Activated T-cell treated with anti-CD3 and anti-CD28 coated beads for 4 hours (primary cell): ENCODE measurements at regions not wholly inside any gene's neighbourhood (a gene's known extent, or its start where the extent isn't known, plus 50 kb on each side); places are given as distances from the start of the nearest gene placed in this dataset.
"Not testable (repeated sequence)": the region's sequence is repeated elsewhere in the genome, so short reads cannot be mapped to it uniquely, and the experiment has no call there.

Experiments used
- DNase-seq: peaks from one replicate; pipeline ENCODE4 v3.0.0-alpha.2; 2020

DNA sequence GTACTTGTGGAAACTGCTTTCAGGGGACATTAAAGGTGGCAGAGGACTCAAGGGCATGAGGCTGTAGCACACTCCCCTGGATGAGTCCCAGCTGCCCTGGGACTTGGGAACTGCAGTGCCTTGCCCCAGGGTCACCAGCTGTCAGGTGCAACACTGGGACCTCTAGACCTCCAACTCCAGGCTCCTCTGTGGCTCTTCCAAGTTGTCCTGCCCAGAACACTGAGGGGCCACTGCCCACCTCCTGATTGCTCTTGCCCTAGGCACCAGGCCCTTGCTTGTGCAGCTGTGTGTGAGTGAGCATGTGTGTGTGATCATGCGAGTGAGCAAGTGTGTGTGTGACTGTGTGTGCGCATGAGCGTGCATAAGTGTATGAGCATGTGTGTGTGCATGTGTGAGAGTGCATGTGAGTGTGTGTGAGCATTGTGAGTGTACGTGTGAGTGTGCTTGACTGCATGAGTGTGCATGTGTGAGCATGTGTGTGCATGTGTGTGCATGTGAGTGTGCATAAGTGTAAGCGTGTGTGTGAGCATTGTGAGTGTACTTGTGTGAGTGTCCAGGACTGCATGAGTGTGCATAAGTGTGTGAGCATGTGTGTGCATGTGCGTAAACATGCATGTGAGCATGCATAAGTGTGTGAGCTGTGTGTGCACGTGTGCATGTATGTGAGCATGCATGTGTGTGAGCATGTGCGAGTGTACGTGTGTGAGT, 301.5 kb downstream of the NDUFA10 start:
- no peak for DNase-seq

DNA sequence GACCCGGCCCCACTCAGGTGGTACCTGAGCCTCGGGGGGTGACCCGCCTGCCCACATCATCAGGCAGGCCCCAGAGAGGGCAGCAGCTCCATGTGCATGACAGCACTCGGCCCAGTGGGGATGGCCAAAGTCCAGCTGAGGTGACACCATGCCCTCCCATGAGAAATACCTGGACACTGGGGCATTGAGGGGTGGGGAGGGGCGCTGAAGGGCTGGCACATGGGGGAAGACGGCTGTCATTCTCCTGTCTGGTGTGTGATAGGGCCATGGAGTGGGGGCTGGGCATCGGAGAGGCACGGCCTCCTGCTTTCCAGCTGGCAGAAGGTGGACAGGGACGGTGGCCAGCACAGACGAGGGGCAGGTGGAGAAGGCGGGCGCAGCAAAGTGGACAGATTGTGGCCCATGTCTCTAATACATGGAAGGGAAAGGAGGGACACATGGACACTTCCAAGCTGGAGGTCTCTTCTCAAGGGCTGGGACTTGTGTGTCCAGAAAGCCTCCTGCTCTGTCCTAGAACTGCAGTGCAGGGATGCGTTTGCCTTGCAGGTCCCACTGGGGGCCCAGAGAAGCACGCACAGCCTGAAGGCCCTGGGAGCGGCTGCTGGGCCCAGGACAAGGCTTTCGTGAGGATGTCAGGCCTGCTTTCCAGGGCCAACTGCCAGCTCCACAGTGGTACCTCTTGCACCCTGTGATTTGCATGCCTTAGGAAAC, 302.2 kb downstream of the NDUFA10 start:
- DNase-seq = no peak

DNA sequence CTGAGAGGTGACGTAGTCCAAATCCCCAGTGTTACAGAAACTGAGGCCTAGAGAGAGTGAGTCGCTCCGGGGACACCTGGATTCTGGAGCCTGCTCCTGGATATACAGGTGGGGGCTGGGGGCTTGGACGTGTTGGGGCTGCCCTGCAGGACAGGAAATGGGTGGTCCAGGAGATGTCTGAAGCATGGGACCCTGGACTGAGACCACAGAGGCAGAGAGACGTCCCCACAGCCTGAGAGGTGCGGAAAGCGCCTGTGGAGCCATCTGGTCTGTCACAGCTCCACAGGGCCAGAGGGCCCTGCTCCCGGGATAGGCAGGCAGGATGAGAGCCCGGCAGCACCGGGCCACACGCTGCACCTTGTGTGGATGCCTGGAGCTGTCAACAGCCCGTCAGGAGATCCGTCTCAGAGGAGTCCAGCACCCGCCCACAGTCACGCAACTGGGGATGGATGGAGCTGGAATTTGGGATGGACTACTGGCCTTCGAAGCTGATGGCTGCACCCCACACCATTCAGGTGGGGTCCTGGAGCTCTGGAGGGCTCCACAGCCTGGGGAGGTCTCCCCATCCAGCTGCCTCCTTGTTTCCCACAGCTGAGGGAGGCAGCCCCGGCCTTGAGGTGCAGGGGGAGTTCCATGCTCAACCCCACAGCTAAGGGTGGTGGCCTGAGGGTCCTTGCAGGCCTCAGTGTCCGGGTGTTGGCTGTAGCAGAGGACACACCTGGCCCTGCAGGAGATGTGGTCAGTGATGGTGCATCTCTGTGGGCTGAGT, 303.0 kb downstream of the NDUFA10 start:
- no peak for DNase-seq

DNA sequence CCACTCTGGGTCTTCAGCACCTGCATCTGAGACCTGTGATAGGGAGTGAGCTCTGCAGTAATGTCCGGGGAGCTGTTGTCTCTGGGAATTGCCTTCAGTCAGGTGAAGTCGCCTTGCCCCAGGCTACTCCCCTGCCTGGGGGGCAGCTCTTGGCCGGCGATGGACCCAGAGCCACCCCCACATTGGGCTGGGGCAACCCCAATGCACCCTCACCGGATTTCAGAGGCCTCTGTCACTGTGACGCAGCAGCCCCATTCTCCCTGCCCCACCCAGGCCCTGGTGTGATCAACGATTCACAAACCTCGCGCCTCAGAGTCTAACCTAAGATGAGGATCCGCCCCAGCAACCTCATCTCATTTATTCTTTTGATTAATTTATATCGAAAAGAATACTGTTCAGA, 303.6 kb downstream of the NDUFA10 start:
- DNase-seq = no peak

DNA sequence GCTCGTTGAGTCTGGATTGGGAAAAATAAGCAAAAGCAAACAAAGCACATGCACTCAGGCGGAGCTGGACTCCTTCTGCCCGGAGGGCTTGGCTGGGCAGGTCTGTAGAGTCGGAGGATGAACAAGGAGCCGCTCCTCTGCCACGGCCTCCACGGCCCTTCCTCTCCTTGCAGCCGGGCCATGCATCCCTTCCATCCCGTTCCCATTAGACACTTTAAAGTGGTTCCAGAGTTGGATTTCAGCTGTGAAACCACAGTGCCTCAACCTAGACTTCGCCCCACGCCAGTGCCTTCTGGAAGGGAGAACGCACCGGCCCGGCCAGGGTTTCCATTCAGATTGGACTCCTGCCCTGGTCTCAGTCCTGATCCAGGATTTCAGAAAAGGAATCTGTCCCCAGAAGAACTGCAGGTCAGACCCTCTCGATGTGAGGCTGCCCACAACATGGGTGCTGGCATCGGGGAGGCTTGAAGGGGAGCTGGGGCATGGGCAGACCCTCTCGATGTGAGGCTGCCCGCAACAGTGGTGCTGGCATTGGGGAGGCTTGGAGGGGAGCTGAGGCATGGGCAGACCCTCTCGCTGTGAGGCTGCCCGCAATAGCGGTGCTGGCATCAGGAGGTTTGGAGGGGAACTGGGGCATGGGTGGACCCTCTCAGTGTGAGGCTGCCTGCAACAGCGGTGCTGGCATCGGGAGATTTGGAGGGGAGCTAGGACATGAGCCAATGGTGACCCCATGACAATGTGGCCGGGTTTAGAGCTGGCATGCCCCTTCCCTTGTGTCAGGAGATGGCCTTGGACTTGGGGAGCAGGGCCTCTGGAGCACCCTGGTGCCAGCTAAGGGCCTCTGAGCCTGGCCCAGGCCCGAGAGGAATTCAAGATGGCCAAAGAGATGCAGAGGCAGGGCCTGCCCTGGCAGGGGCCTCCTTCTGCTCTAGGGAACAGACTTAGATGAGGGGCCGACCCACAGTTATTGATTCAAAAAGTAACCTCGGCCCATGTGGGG, 304.5 kb downstream of the NDUFA10 start:
- DNase-seq = no peak

DNA sequence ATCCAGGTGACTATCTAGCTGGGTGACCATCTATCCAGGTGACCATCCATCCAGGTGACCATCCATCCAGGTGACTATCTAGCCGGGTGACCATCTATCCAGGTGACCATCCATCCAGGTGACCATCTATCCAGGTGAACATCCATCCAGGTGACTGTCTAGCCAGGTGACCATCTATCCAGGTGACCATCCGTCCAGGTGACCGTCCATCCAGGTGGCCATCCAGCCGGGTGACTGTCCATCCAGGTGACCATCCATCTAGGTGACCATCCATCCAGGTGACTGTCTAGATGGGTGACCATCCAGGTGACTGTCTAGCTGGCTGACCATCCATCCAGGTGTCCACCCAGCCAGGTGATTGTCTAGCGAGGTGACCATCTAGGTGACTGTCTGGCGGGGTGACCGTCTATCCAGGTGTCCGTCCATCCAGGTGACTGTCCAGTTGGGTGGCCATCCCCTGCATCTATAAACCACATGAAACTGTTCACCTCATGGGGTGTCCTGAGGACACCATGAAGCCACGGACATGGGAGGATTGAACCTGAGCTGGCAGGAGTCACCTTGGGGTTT, 305.3 kb downstream of the NDUFA10 start:
- DNase-seq = no peak

DNA sequence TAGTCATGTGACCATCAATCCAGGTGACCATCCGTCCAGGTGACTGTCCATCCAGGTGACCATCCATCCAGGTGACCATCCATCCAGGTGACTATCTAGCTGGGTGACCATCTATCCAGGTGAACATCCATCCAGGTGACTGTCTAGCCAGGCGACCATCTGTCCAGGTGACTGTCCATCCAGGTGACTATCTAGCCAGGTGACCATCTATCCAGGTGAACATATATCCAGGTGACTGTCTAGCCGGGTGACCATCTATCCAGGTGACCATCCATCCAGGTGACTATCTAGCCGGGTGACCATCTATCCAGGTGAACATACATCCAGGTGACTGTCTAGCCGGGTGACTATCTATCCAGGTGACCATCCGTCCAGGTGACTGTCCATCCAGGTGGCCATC, 306.2 kb downstream of the NDUFA10 start:
- DNase-seq = not testable (repeated sequence)

DNA sequence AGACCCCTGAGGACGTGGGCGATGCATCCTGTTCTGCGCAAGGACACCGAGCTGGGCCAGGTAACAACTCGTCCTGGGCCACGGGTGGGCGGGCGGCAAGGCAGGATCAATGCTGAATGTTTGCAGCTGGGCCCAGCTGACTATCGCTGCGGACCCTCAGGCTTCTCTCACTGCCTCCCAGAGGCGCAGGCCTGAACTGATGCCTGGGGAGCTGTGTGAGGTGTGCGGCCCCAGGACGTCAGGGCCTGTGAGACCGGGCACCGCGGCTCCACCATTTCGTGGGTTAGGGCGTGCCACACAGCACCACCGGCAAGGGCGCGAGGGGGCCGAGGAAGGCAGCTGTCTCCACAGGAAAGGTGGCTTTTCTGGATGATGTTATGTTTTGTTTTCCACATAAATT, 307.4 kb downstream of the NDUFA10 start:
- no peak for DNase-seq

DNA sequence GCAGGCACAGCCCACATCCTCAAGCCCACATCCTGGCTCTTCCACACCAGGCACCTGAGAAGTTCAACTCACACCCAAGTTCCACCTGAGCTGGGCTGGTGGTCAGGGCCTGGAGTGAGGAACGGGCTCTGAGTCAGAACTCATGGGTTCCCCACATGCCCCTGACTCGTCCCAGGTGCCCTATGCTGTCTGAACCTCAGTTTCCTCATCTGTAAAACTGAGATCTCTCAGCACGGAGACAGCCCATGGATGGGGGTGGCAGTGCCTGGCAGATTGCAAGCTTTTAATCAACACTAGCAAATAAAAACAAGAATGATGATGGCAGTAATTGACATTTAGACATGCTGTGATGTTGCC, 307.8 kb downstream of the NDUFA10 start:
- DNase-seq = no peak

DNA sequence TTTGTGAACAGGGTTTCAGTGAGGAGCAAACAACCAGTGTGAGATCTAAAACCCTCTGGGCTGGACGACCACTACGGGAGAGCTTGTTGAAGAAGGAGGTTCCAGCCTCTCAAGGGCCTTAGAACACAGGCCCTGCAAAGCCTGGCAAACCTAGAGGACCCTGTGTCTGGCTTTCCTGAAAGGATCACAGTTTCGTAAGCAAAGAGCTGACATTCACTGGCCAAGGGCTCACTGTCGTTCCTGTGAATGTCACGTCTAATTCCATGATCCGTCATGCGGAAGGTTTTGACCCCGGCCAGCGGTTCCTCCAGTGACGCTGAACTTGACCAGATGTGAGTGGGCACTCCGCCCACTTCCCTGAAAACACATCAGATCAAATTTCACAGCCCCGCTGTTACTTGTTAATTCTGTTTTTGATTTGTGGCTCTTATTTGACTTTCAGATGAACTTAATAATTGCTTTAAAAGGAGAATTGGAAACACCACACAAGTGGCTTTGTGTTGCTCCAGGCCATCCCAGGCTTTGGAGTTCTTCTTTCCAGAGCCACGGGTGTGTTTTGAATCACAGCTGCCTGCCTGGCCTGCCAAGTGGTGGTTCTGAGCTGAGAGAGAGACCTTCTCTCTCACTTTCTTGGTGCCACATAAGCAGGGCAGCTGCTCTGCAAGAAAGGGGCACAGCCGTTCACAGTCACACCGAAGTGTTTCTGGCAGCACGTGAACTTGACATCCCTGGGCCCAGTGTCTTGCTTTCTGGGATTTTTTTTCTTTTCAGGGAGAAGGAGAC, 308.4 kb downstream of the NDUFA10 start:
- DNase-seq = no peak

DNA sequence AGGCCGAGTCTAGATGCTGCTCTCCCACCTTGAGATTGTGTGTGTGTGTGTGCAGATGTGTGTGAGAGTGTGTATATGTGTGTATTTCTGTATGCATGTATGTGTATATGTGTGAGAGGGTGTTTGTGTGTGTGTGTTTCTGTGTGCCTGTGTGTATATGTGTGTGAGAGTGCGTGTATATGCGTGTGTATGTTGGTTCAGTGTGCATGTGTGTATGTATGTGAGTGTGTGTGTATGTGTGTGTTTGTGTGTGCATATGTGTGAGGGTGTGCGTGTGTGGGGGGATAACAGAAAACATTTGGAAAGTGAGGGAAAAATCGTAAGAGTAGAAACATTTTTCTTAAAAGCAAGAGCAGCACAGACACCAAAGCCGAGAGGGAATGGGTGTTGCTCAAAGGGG, 309.1 kb downstream of the NDUFA10 start:
- DNase-seq = no peak

DNA sequence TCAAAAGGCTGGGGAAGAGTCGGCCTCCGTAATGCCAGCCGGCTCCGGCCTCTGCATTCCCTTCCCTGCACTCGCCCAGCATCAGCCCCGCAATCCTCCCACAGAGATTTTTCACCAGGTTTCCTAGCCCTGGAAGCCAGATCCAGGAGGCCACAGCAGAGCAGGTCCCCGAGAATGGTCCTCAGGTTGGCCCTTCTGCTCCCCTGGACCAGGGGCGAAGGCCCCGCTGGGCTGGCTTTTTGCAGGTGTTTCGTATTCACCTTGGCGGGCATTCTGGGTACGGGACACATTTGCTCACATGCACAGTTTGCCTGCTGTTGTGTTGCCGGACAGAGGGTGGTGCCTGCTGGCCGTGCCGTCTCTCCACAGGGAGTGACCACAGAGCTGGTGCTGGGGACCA, 309.5 kb downstream of the NDUFA10 start:
- DNase-seq = no peak

DNA sequence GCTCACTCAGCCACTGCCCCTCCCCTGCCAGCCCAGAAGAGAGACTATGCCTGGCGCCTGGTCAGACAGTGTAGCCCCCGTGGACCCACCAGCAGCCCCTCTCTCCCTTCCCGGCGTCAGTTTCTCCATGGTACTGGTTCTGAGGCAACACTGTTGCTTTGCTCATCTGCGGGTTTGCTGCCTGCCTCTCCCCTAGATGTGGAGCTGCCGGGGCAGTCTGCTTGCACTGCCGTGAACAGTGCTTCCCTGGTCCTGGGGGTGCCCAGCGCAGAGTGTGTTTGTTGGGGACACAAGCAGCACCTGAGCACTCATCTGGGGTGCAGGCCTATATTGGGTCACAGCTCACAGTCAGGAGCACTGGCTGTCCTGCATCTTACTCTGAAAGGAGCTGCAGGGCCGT, 309.9 kb downstream of the NDUFA10 start:
- DNase-seq = no peak

DNA sequence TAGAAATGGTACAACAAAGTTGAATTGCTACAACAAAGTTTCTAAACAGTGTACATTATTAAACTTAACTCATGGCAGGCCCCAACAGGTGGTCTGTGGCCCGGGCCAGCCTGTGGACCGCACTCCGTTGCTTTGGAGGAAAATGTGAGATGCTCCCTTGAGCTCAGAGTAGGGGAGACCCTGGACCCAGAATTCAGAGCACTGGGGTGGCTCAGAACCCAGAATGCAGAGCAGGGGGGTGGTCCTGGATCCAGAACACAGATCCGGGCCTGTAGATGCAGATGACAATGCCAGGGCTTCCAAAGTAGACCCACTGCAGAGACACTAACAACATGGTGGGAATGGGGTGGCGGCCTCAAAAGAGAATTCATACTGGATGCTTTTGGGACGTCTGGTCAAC, 311.0 kb downstream of the NDUFA10 start:
- DNase-seq = no peak

DNA sequence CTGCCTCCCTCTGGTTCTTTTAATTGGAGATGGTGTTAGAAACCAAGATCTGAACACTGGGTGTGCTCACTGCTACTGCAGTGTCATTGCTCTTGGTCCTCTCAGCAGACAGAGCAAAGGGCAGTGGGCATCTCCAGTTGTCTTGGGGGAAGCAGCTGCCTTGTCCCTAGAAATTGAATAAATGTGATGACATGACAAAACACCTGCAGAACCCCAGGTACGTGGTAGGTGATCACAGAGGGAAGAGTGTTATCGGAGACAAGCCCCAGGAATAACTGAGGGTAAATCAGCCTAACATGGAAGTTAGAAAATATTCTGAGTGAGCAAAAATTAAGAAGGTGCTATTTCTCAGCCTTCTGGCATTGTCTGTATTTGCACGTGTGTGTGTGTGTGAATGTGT, 311.9 kb upstream of the HDAC4 start:
- DNase-seq = no peak

DNA sequence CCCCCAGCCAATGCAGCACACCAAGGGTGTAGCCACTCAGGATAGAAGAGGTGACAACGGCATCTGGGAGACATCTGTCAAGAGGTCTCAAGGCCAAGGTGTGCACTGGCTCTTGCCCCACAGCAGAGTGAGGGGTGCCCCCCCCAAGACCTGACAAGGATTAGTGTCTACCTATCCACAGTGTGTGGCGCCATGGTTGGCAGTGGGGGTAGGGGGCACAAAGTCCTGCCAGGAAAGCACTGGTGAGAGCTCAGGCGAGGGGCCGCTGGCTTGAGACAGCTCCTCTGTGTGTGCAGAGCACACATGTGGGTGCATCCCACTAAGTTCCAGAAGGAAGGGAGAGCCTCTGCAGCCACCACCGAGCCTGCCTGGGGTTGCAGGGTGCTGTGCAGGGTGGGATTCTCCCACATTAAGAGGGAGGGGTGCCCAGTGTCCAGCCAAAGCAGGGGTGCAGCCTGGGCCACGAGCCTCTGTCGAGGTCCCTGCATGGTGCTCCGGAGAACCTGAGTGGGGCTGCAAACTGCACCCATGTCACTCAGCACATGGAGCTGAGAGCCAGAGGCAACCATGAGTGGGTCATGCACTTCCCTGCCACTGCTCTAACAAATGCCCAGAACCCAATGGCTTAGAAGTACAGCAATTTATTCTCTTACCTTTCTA, 311.2 kb upstream of the HDAC4 start:
- no peak for DNase-seq

DNA sequence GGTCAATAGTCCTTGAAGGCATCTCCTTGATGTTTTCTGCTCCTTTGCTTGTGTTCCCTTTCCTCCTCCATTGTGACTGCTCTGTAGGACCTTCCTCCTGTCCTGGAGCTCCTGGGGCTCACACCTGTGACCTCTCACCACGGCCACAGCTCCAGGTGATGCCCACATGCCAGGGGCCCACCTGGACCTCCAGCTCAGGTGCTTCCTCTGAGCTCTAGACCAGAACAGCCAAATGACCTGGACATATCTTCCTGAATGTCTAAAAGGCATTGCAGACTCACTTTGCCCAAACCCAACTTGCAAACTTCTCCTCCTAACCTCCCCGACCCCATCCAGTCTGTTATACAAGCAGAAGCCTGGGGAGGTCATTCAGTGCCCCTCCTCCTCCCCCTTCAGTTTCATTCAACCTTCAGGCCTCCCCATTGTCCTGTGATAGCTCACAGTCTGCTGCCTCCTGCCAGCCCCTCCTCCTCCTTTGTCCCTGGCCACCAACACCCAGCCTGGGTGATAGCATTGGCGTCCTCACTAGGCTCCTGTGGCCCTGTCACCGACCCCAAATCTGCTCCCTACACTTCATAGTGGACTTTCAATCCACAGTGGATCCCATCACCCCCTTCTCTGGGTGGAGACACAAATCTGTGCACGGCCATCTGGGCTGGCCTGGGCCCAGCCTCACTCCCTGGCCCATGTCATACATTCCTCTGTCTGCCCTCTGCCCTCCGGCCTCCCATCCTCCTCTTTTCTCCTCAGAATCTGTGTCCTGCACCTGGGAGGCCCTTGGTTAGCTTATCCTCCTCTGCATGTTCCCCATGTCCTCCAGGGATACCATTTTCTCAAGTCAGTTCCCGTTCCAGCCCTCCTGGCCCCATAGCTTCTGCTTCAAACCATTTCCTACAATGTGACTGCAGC, 310.4 kb upstream of the HDAC4 start:
- DNase-seq = no peak

DNA sequence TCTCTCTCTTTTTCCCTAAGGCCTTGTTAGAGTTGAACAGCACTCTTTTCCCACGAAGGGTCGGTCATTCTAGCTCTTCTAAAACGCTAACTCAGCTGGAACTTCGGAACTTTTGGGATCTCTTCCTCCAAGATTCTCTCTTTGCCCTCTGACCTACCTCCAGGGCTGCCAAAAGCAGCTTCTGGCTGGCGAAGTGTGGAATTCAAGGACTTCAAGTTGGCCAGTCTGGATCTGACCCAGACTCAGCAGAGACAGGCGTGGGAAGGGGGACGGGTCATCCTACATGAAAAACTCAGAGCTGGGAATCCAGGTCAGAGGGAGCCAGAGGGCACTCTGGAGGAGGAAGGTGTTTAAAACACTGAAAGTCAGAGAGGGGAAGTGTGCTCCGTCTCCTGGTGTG, 305.5 kb upstream of the HDAC4 start:
- no peak for DNase-seq

DNA sequence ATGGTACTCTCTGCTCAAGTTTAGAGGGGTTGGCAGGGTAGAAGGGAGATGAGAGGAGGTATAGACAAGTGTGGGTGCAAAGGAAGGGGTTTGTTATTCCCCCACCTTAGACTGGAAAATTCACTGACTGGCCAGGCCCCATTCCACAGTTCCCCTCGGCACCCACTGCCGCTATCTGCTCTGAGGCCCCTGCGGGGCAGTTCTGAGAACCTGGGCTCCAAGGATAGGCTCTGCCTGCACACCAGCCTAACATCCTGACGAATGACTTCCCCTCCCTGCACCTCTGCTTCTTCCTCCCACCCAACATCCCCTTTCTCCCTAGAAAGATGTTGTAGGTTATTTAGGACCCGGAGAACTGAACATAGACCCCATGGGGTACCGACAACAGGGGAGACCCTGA, 303.9 kb upstream of the HDAC4 start:
- no peak for DNase-seq

DNA sequence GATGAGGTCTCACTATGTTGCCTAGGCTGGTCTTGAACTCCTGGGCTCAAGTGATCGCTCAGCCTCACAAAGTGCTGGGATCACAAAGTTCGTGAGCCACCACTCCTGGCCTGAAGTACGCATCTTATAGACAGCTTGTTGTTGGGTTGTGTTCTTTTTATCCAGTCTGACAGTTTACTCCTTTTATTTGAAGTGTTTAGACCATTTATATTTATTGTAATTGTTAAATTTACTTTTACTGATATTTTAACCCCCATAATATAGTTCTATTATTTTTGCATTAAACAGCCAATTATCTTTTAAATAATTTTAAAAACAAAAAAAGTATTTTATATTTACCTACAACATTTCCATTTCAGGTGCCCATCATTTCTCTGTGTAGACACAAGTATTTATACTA, 303.0 kb upstream of the HDAC4 start:
- DNase-seq = no peak
